ENCODE measurements at regions not wholly inside any gene's neighbourhood (a gene's known extent, or its start where the extent isn't known, plus 50 kb on each side); places are given as distances from the start of the nearest gene placed in this dataset.
"Not testable (repeated sequence)": the region's sequence is repeated elsewhere in the genome, so short reads cannot be mapped to it uniquely, and the experiment has no call there.

GRCh38 chr12:90809940-90810339 is 145.0 kb downstream of the CCER1 start:
- no peak overlapping the region for H3K27ac Mint-ChIP-seq
- no peaks in the 10 kb centered on the region for H3K4me1 Mint-ChIP-seq
- ATAC-seq (replicated peaks), result no peak
- no peaks in the 10 kb centered on the region for H3K36me3 Mint-ChIP-seq (ENCODE audit: low read depth)
- H3K9me3 Mint-ChIP-seq, result no peaks in the 10 kb centered on the region
- no peak overlapping the region for H3K4me3 Mint-ChIP-seq
- no peaks in the 10 kb centered on the region for H3K27me3 Mint-ChIP-seq

DNA sequence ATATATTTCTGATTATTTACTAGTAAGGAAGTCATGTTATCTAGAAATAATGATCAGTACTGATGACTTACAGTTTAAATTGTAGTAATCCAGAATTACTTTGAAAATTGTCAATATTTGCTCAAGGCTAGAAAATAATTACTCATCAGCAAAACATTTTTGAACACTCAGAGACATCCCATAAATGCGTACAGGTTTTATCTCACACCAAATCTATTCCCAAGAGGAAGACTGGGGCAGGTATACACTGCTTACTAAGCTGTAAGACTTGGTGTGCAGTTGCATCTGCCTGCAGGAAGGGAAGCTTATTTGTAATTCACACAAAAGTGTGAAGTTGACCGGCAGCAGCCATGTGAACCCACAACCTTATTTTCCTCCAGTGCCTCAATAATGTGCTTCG is 146.4 kb downstream of the CCER1 start:
- Mint-ChIP-seq H3K27me3 (no peaks in the 10 kb centered on the region), H3K9me3 (no peaks in the 10 kb centered on the region), H3K36me3 (ENCODE audit: low read depth) (no peaks in the 10 kb centered on the region), H3K27ac (no peak overlapping the region), H3K4me3 (no peak overlapping the region), H3K4me1 (no peaks in the 10 kb centered on the region)
- ATAC-seq (replicated peaks), result no peak

DNA sequence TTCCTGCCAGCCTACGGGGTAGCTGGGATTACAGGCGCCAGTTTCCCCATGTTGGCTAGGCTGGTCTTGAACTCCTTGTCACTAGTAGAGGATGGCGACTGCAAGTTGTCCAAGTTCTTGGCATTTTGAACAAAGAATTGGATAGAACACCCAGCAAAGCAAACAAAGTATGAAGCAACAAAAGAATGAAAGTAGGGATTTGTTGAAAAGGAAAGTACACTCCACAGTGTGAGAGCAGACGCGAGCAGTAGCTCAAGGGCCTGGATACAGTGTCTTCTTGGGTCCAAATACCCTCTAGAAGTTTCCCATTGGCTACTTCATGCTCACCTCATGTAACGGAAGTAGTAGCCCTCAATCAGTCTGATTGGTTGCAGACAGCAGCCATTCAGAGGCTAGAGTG is 152.2 kb downstream of the CCER1 start:
- Mint-ChIP-seq H3K36me3 (ENCODE audit: low read depth) (no peaks in the 10 kb centered on the region), H3K4me1 (no peaks in the 10 kb centered on the region), H3K27ac (no peak overlapping the region), H3K4me3 (no peak overlapping the region), H3K9me3 (no peaks in the 10 kb centered on the region), H3K27me3 (no peaks in the 10 kb centered on the region)
- no peak for ATAC-seq (replicated peaks)

DNA sequence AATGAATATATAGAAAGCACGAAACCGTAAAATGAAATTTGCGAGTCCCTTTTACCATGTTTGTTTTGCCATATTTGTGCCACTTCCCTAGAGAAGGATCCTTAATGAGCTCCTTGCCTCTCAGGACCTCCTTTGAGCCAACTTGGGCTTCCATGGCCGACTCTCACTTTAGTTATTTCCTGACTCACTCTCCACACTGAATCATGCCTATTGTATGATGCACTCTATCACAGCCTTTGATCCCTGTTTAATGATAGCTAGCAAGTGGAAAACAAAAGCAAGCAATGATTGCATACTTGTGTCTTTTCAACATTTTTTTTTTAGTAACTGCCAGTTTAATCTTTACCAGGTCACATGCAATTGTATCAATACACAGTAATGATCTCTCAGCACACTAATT is 153.2 kb downstream of the CCER1 start:
- Mint-ChIP-seq H3K4me3 (no peak overlapping the region), H3K27ac (no peak overlapping the region), H3K9me3 (no peaks in the 10 kb centered on the region), H3K27me3 (no peaks in the 10 kb centered on the region), H3K36me3 (ENCODE audit: low read depth) (no peaks in the 10 kb centered on the region), H3K4me1 (no peaks in the 10 kb centered on the region)
- ATAC-seq (replicated peaks), result no peak

GRCh38 chr12:90794212-90794611 is 160.8 kb downstream of the CCER1 start:
- no peaks in the 10 kb centered on the region for H3K4me1 Mint-ChIP-seq
- H3K27ac Mint-ChIP-seq, result no peak overlapping the region
- H3K36me3 Mint-ChIP-seq (ENCODE audit: low read depth), result no peaks in the 10 kb centered on the region
- no peak for ATAC-seq (replicated peaks)
- H3K9me3 Mint-ChIP-seq, result no peaks in the 10 kb centered on the region
- H3K27me3 Mint-ChIP-seq, result no peaks in the 10 kb centered on the region
- H3K4me3 Mint-ChIP-seq, result no peak overlapping the region

DNA sequence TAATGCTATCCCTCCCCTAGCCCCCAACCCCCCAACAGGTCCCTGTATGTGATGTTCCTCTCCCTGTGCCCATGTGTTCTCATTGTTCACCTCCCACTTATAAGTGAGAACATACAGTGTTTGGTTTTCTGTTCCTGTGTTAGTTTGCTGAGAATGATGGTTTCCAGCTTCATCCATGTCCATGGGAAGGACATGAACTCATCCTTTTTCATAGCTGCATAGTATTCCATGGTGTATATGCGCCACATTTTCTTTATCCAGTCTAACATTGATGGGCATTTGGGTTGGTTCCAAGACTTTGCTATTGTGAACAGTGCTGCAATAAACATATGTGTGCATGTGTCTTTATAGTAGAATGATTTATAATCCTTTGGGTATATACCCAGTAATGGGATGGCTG is 162.3 kb downstream of the CCER1 start:
- not testable (repeated sequence) for H3K27me3 Mint-ChIP-seq; ATAC-seq (replicated peaks); H3K27ac Mint-ChIP-seq; H3K9me3 Mint-ChIP-seq; H3K4me1 Mint-ChIP-seq; H3K36me3 Mint-ChIP-seq (ENCODE audit: low read depth); H3K4me3 Mint-ChIP-seq

DNA sequence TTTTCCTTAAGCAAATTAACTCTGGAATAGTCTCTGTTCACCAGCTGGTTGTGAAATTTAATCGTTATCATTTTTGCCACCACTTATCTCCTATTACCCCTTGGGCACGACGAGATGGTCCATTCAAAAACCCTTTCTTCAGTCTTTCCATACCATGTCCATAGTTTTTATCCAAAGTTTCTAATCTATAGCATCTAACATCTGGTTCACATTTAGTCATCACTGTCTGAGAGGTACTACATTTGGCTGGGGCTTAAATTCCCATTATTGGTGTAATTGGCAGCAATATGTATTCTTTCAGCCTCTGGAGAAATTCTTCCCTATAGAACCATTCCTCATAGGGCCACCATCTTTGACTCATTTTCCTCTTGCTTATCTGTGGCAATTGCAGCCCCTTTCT is 163.5 kb downstream of the CCER1 start:
- Mint-ChIP-seq H3K4me3 (no peak overlapping the region), H3K27ac (no peak overlapping the region), H3K9me3 (no peaks in the 10 kb centered on the region), H3K4me1 (no peaks in the 10 kb centered on the region), H3K27me3 (no peaks in the 10 kb centered on the region), H3K36me3 (ENCODE audit: low read depth) (no peaks in the 10 kb centered on the region)
- ATAC-seq (replicated peaks), result no peak

DNA sequence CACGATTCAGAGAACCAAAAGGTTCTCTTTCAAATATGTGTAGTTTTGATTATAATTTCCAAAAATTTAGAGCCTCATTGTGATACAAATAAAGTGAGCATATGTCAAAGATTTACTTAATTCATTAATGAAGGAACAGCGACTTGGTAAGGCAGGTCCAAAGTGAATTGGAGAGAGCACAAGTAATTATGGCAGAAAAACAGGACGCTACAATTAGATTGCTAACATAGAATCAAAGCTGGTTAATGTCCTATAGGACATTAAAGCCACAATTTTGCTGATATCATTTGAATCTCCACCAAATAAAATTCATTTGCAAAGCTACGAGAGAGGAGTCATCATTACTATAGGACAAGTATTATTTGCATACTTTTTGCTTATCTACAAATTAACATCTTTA is 164.2 kb downstream of the CCER1 start:
- no peaks in the 10 kb centered on the region for H3K27me3 Mint-ChIP-seq
- no peak overlapping the region for H3K27ac Mint-ChIP-seq
- H3K9me3 Mint-ChIP-seq, result peaks cover 3% of the 10 kb centered on the region
- no peaks in the 10 kb centered on the region for H3K4me1 Mint-ChIP-seq
- ATAC-seq (replicated peaks), result no peak
- no peaks in the 10 kb centered on the region for H3K36me3 Mint-ChIP-seq (ENCODE audit: low read depth)
- H3K4me3 Mint-ChIP-seq, result no peak overlapping the region

DNA sequence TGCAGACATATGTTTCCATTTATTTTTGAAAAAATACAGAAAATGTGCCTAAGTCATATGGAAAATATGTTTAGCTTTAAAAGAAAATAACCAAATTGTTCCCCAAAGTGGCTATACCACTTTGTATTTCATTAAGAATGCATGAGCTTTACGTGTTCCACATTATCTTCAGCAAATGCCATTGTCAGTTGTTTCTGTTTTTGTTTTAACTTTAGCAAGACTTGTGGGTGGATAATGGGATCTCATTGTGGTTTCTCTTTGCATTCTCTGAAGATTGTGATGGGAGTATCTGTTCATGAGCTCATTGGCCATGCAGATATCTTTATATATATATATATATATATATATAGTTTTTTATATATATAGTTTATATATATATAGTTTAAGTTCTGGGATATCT is 181.5 kb downstream of the CCER1 start:
- Mint-ChIP-seq H3K4me1 (no peaks in the 10 kb centered on the region), H3K36me3 (ENCODE audit: low read depth) (no peaks in the 10 kb centered on the region), H3K4me3 (no peak overlapping the region), H3K27ac (no peak overlapping the region), H3K27me3 (peaks cover 3% of the 10 kb centered on the region), H3K9me3 (no peaks in the 10 kb centered on the region)
- no peak for ATAC-seq (replicated peaks)

- Mint-ChIP-seq H3K36me3 (ENCODE audit: low read depth) (no peaks in the 10 kb centered on the region), H3K4me1 (no peaks in the 10 kb centered on the region), H3K9me3 (no peaks in the 10 kb centered on the region), H3K27me3 (peaks cover 3% of the 10 kb centered on the region), H3K4me3 (no peak overlapping the region), H3K27ac (no peak overlapping the region)
- no peak for ATAC-seq (replicated peaks)
Measured at GRCh38 chr12:90770861-90771260, 184.1 kb downstream of the CCER1 start.

GRCh38 chr12:90757957-90758356 is 197.0 kb downstream of the CCER1 start:
- peaks cover 4% of the 10 kb centered on the region for H3K27me3 Mint-ChIP-seq
- H3K27ac Mint-ChIP-seq, result no peak overlapping the region
- no peaks in the 10 kb centered on the region for H3K4me1 Mint-ChIP-seq
- H3K4me3 Mint-ChIP-seq, result no peak overlapping the region
- no peaks in the 10 kb centered on the region for H3K9me3 Mint-ChIP-seq
- no peak for ATAC-seq (replicated peaks)
- H3K36me3 Mint-ChIP-seq (ENCODE audit: low read depth), result no peaks in the 10 kb centered on the region

- Mint-ChIP-seq H3K36me3 (ENCODE audit: low read depth) (no peaks in the 10 kb centered on the region), H3K27ac (no peak overlapping the region), H3K4me3 (no peak overlapping the region), H3K9me3 (peaks cover 5% of the 10 kb centered on the region), H3K27me3 (peaks cover 3% of the 10 kb centered on the region), H3K4me1 (no peaks in the 10 kb centered on the region)
- no peak for ATAC-seq (replicated peaks)
Measured at GRCh38 chr12:90745211-90745610, 209.8 kb downstream of the CCER1 start.

DNA sequence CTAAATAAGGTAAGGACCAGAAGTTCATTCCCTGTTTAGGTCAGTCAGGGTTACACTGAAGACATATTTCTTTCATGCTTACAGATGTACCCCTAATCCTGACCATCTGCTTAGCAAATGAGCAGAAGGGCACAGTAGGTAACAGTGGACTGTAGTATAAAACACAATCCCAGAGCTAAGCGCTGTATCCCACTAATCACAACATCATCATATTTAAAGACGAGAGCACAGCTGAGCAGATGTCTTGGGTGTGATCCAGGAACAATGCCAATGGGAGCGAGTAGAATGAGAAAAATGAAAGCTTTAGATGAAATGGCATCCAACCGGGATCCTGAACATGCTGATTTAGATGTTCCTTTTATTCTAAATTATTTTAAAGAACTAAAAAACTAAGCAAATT is 213.4 kb downstream of the CCER1 start:
- Mint-ChIP-seq H3K27me3 (peaks cover 3% of the 10 kb centered on the region), H3K4me1 (no peaks in the 10 kb centered on the region), H3K36me3 (ENCODE audit: low read depth) (no peaks in the 10 kb centered on the region), H3K9me3 (no peaks in the 10 kb centered on the region), H3K27ac (no peak overlapping the region), H3K4me3 (no peak overlapping the region)
- no peak for ATAC-seq (replicated peaks)

- ATAC-seq (replicated peaks), result no peak
- H3K4me1 Mint-ChIP-seq, result no peaks in the 10 kb centered on the region
- H3K9me3 Mint-ChIP-seq, result no peaks in the 10 kb centered on the region
- no peak overlapping the region for H3K4me3 Mint-ChIP-seq
- H3K36me3 Mint-ChIP-seq (ENCODE audit: low read depth), result no peaks in the 10 kb centered on the region
- H3K27ac Mint-ChIP-seq, result no peak overlapping the region
- peaks cover 4% of the 10 kb centered on the region for H3K27me3 Mint-ChIP-seq
Measured at GRCh38 chr12:90729736-90730135, 225.2 kb downstream of the CCER1 start.

GRCh38 chr12:90712671-90713070 is 242.3 kb downstream of the CCER1 start:
- H3K9me3 Mint-ChIP-seq, result no peaks in the 10 kb centered on the region
- H3K4me3 Mint-ChIP-seq, result no peak overlapping the region
- no peak for ATAC-seq (replicated peaks)
- no peaks in the 10 kb centered on the region for H3K36me3 Mint-ChIP-seq (ENCODE audit: low read depth)
- no peaks in the 10 kb centered on the region for H3K27me3 Mint-ChIP-seq
- H3K27ac Mint-ChIP-seq, result no peak overlapping the region
- H3K4me1 Mint-ChIP-seq, result no peaks in the 10 kb centered on the region

- Mint-ChIP-seq H3K36me3 (ENCODE audit: low read depth) (no peaks in the 10 kb centered on the region), H3K4me1 (no peaks in the 10 kb centered on the region), H3K27me3 (no peaks in the 10 kb centered on the region), H3K27ac (no peak overlapping the region), H3K9me3 (no peaks in the 10 kb centered on the region), H3K4me3 (no peak overlapping the region)
- ATAC-seq (replicated peaks), result no peak
Measured at GRCh38 chr12:90710711-90711110, 244.3 kb downstream of the CCER1 start.

Data from activated T-helper 17 cell treated with anti-CD3 and anti-CD28 coated beads, Interleukin-2, amount 50 U/mL, for 72 hours (primary cell).